ENCODE measurements at regions not wholly inside any gene's neighbourhood (a gene's known extent, or its start where the extent isn't known, plus 50 kb on each side); places are given as distances from the start of the nearest gene placed in this dataset.

DNA sequence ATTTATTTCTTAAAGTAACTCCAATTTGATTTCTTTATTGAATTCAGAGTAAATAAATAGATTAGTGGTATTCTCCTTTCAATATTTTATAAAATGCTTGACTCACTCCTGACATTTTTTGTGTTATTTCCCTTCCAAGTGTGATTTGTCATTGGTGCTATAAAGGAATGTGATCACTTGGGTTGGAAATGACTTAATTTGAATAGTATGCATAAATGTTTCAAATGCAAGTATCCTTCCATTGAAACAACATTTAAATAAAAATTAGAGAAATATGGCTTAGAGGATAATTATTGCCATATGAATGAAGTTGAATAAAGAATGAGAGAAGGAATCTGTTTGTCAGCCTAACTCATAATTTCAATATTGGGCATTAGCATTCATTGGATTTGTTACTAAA lies 182.7 kb downstream of the PABPC4L start:
- H4K8ac ChIP-seq (replicated peaks; ENCODE audit: insufficient read length, low read depth, low read length): no peak overlapping the region
- TF ChIP-seq, protein P1, sequence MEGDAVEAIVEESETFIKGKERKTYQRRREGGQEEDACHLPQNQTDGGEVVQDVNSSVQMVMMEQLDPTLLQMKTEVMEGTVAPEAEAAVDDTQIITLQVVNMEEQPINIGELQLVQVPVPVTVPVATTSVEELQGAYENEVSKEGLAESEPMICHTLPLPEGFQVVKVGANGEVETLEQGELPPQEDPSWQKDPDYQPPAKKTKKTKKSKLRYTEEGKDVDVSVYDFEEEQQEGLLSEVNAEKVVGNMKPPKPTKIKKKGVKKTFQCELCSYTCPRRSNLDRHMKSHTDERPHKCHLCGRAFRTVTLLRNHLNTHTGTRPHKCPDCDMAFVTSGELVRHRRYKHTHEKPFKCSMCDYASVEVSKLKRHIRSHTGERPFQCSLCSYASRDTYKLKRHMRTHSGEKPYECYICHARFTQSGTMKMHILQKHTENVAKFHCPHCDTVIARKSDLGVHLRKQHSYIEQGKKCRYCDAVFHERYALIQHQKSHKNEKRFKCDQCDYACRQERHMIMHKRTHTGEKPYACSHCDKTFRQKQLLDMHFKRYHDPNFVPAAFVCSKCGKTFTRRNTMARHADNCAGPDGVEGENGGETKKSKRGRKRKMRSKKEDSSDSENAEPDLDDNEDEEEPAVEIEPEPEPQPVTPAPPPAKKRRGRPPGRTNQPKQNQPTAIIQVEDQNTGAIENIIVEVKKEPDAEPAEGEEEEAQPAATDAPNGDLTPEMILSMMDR (conservative IDR thresholded peaks at IDR 0.05): no peak
- H3K4ac ChIP-seq (ENCODE audit: low read depth, low read length): no peak overlapping the region
- Mint-ChIP-seq H3K36me3 (ENCODE audit: insufficient read depth in 1 of 3, low read depth in 3 of 3) (peaks cover 0 to 7% (median 0%) of the 10 kb centered on the region in 3 experiments; a peak in 5 of 7 replicates), H3K4me3 (no peak overlapping the region), H3K27me3 (ENCODE audit: low read depth) (no peaks in the 10 kb centered on the region), H3K4me1 (peaks cover 9 to 11% of the 10 kb centered on the region in 2 experiments), H3K9me3 (peaks cover 0 to 6% of the 10 kb centered on the region in 2 experiments; a peak in 3 of 5 replicates), H3K27ac (0 out of 7 replicates have a peak overlapping the region, but pooled peaks of 1 of the 3 experiments have one; percentile 30)
- H3K79me2 ChIP-seq (ENCODE audit: insufficient read depth, low read length): no peaks in the 10 kb centered on the region
- H3K27me3 ChIP-seq (ENCODE audit: insufficient read depth, low read length): no peaks in the 10 kb centered on the region
- no peak overlapping the region for H2BK120ac ChIP-seq (ENCODE audit: low read depth, low read length, poor library complexity, severe bottlenecking)
- no peak overlapping the region for H3T11ph ChIP-seq (ENCODE audit: low read length)
- H2BK5ac ChIP-seq (ENCODE audit: insufficient read length, low read length): no peak overlapping the region
- H2BK12ac ChIP-seq (ENCODE audit: insufficient read length, low read depth, low read length): no peak overlapping the region
- H3K4me1 ChIP-seq (ENCODE audit: insufficient read depth, low read length): no peaks in the 10 kb centered on the region
- no peak overlapping the region for H3K9ac ChIP-seq (ENCODE audit: extremely low read depth, insufficient read length, low read length)
- H4K20me1 ChIP-seq (ENCODE audit: control insufficient read depth, insufficient read depth, insufficient read length): no peaks in the 10 kb centered on the region
- H2BK20ac ChIP-seq (ENCODE audit: low read depth, low read length, poor library complexity, severe bottlenecking): no peak overlapping the region
- H3K18ac ChIP-seq (ENCODE audit: insufficient read length, low read depth, low read length): no peak overlapping the region
- no peak overlapping the region for H4K91ac ChIP-seq (ENCODE audit: insufficient read length, low read depth, low read length)
- no peak overlapping the region for H3K27ac ChIP-seq (ENCODE audit: insufficient read length, low read depth, low read length)
- no peaks in the 10 kb centered on the region for H3K23me2 ChIP-seq (ENCODE audit: insufficient read length, low read depth, low read length, poor library complexity, severe bottlenecking)
- H3K4me2 ChIP-seq (ENCODE audit: insufficient read depth, insufficient read length, low read length): no peak overlapping the region
- no peak overlapping the region for H3K23ac ChIP-seq (ENCODE audit: insufficient read length, low read depth, low read length)
- H3K56ac ChIP-seq (ENCODE audit: insufficient read length, low read depth, low read length): no peak overlapping the region
- no peak overlapping the region for H2AK5ac ChIP-seq (ENCODE audit: insufficient read length, low read length)
- no peak overlapping the region for H2BK15ac ChIP-seq (ENCODE audit: low read depth, low read length)
- H2AFZ ChIP-seq (ENCODE audit: low read length): no peak overlapping the region
- H3K14ac ChIP-seq (ENCODE audit: insufficient read depth, low read length): no peak overlapping the region
- H4K5ac ChIP-seq (ENCODE audit: insufficient read length, low read depth, low read length): no peak overlapping the region
- H3K9me3 ChIP-seq (ENCODE audit: control insufficient read depth, low read depth, low read length): no peaks in the 10 kb centered on the region
- no peak for DNase-seq
- no peaks in the 10 kb centered on the region for H3K79me1 ChIP-seq (ENCODE audit: insufficient read depth, low read depth, low read length, poor library complexity, severe bottlenecking)

Data from H9 (cell line).